GM12878 (cell line): ENCODE measurements at regions not wholly inside any gene's neighbourhood (a gene's known extent, or its start where the extent isn't known, plus 50 kb on each side); places are given as distances from the start of the nearest gene placed in this dataset.

ENCODE experiments used
- ATAC-seq: fragments of 200-7000 bp; cut with Tn5 transposase; 3 replicates; pipeline ENCODE4 v1.9.1; 2020; ENCODE audit warnings: mild to moderate bottlenecking, moderate library complexity
- BruUV-seq: library from RNA; stranded (reverse); fragments of 400-500 nt; replicated peaks from 2 replicates; lab custom pipeline; 2021; lab: Mats Ljungman, UMichigan
- CTCF ChIA-PET: fragments of 300-600 bp; sonication (Branson Sonifier 250); formaldehyde crosslinking; extraction: SDS; loops from one replicate; lab custom pipeline; 2021; ENCODE audit warnings: inconsistent platforms; lab: Yijun Ruan, JAX
- POLR2A ChIA-PET: fragments of 350-600 bp; formaldehyde crosslinking; extraction: SDS; loops from one replicate; lab custom pipeline; 2021; ENCODE audit warnings: inconsistent platforms; lab: Charles Lee
- RAD21 ChIA-PET: fragments of 300-600 bp; sonication (Branson Sonifier 250); formaldehyde crosslinking; loops from one replicate; lab custom pipeline; 2023; ENCODE audit warnings: antibody characterized with exemption; ENCODE audit not compliant: unreplicated experiment; lab: Charles Lee
- SMC1A ChIA-PET: fragments of 300-600 bp; sonication (Branson Sonifier 250); formaldehyde crosslinking; loops from one replicate; lab custom pipeline; 2023; ENCODE audit not compliant: unreplicated experiment, uncharacterized antibody; lab: Charles Lee
- DNase-seq: peaks from one replicate; pipeline ENCODE4 v3.0.0-alpha.2; 2011; ENCODE audit warnings: low read depth, low spot score
- FAIRE-seq: peaks from 3 replicates; lab custom pipeline; 2011; peaks lifted over from hg19 to GRCh38; lab: Jason Lieb, UNC
- H2AFZ ChIP-seq: 2 replicates; pipeline ENCODE4 v1.6.0; 2011; ENCODE audit warnings: low read depth, low read length, control low read depth; ENCODE audit not compliant: control insufficient read depth
- H3K27ac ChIP-seq: 2 replicates; pipeline ENCODE4 v1.5.1; 2011; ENCODE audit warnings: control low read depth; ENCODE audit not compliant: control insufficient read depth, insufficient read depth
- H3K27me3 ChIP-seq, 2 experiments: replicated peaks in 1 of 2; 2 replicates each; pipeline versions ENCODE4 v1.6.0 to v1.6.1; 2011; ENCODE audit warnings: low read length in 1 of 2; ENCODE audit not compliant: control insufficient read depth in 2 of 2, insufficient read depth in 2 of 2
- H3K36me3 ChIP-seq, 2 experiments: 2 replicates each; pipeline ENCODE4 v1.5.1; 2011; ENCODE audit warnings: low read length in 1 of 2; ENCODE audit not compliant: control insufficient read depth in 2 of 2, insufficient read depth in 2 of 2
- H3K4me1 ChIP-seq: 2 replicates; pipeline ENCODE4 v1.6.1; 2011; ENCODE audit warnings: mild to moderate bottlenecking, low read length, moderate library complexity, mixed read lengths; ENCODE audit not compliant: control insufficient read depth, insufficient read depth
- H3K4me2 ChIP-seq: 2 replicates; pipeline ENCODE4 v1.6.0; 2011; ENCODE audit warnings: control low read depth; ENCODE audit not compliant: control insufficient read depth, insufficient read depth
- H3K4me3 ChIP-seq: fragments of 200-600 bp; sonication (generic); 2 replicates; pipeline ENCODE4 v1.5.1; 2016
- H3K79me2 ChIP-seq: 2 replicates; pipeline ENCODE4 v1.6.0; 2011; ENCODE audit warnings: low read length; ENCODE audit not compliant: control insufficient read depth, insufficient read depth
- H3K9ac ChIP-seq: 2 replicates; pipeline ENCODE4 v1.8.0; 2011; ENCODE audit warnings: low read length, control low read depth, mixed read lengths; ENCODE audit not compliant: control insufficient read depth, insufficient read depth
- H3K9me3 ChIP-seq: replicated peaks from 3 replicates; pipeline ENCODE4 v1.5.1; 2011; ENCODE audit warnings: mild to moderate bottlenecking, low read length; ENCODE audit not compliant: control insufficient read depth, insufficient read depth
- H4K20me1 ChIP-seq: 2 replicates; pipeline ENCODE4 v1.6.0; 2011; ENCODE audit not compliant: control insufficient read depth, insufficient read depth
- BMI1 ChIP-seq: fragments of 450-650 bp; IDR thresholded peaks from 2 replicates; pipeline ENCODE4 v1.6.1; 2016; ENCODE audit warnings: mild to moderate bottlenecking, moderate library complexity, borderline replicate concordance
- CTCF ChIP-seq, 3 experiments: IDR thresholded peaks in 2 of 3; conservative IDR thresholded peaks in 1 of 3; 2 replicates each; pipeline ENCODE4 v1.5.1; 2011; ENCODE audit warnings: low read depth in 3 of 3, low read length in 3 of 3, mild to moderate bottlenecking in 3 of 3, control low read depth in 2 of 3, moderate library complexity in 2 of 3, inconsistent platforms in 1 of 3, mixed read lengths in 1 of 3; ENCODE audit not compliant: control insufficient read depth in 2 of 3, insufficient read depth in 1 of 3; ENCODE audit errors: extremely low read depth in 1 of 3
- FOS ChIP-seq: IDR thresholded peaks from 3 replicates; pipeline ENCODE4 v1.6.1; 2011; ENCODE audit warnings: borderline replicate concordance; ENCODE audit not compliant: insufficient read length; ENCODE audit errors: extremely low read depth
- IRF3 ChIP-seq: fragments of 450-650 bp; IDR thresholded peaks from 2 replicates; pipeline ENCODE4 v1.6.1; 2014; ENCODE audit warnings: mild to moderate bottlenecking
- IRF5 ChIP-seq: fragments of 450-650 bp; IDR thresholded peaks from 2 replicates; pipeline ENCODE4 v1.6.1; 2017; ENCODE audit warnings: borderline replicate concordance
- PAX5 ChIP-seq: IDR thresholded peaks from 2 replicates; pipeline ENCODE4 v1.6.1; 2011; ENCODE audit warnings: low read depth, low read length, borderline replicate concordance
- PBX3 ChIP-seq: IDR thresholded peaks from 2 replicates; pipeline ENCODE4 v1.6.1; 2011; ENCODE audit warnings: mild to moderate bottlenecking, low read depth, low read length, moderate library complexity; ENCODE audit not compliant: insufficient replicate concordance
- RAD21 ChIP-seq: IDR thresholded peaks from 2 replicates; pipeline ENCODE4 v1.6.1; 2011; ENCODE audit warnings: mild to moderate bottlenecking, low read depth, low read length, moderate library complexity; ENCODE audit not compliant: insufficient read depth
- RUNX3 ChIP-seq: IDR thresholded peaks from 2 replicates; pipeline ENCODE4 v1.6.1; 2012; ENCODE audit warnings: low read length, inconsistent platforms
- SMAD1 ChIP-seq: fragments of 450-650 bp; IDR thresholded peaks from 2 replicates; pipeline ENCODE4 v1.6.1; 2018; ENCODE audit warnings: mild to moderate bottlenecking, low read depth; ENCODE audit not compliant: partially characterized antibody
- WGBS: methylation state at CpG from one replicate; pipeline ENCODE4 v1.1.6; 2016; ENCODE audit warnings: low lambda C conversion rate; ENCODE audit not compliant: insufficient replicate concordance, insufficient coverage; ENCODE audit errors: missing lambda C conversion rate; 5-methylcytosine and 5-hydroxymethylcytosine counted together
- in situ Hi-C: fragments of 300-500 bp; cut with MboI; formaldehyde crosslinking; loops from 9 replicates; pipeline ENCODE4 v1.14.3; 2018; ENCODE audit warnings: mixed read lengths
- intact Hi-C: fragments of 100-400 bp; cut with micrococcal nuclease; formaldehyde crosslinking; loops from one replicate; pipeline ENCODE4 v1.14.2; 2022; ENCODE audit not compliant: unreplicated experiment

GRCh38 chr7:33807779-33808482 lies 97.4 kb upstream of the BMPER start:
- ChIA-PET CTCF (interaction anchor here (0.6 to 2.6 kb wide), 9 partner anchors 17 to 625 kb away, joined by 3 to 10 read pairs (median 4); no protein-coding TSS in a partner anchor), SMC1A (interaction anchor here (0.9 to 1.5 kb wide), 3 partner anchors 50 to 472 kb away, joined by 3 read pairs; no protein-coding TSS in a partner anchor), RAD21 (interaction anchor here (1.1 kb wide), 1 partner anchor 50 kb away, joined by 3 read pairs; no protein-coding TSS in a partner anchor), POLR2A (no interaction called here)
- Histone ChIP-seq H3K9me3 (no peaks in the 10 kb centered on the region), H3K4me3 (no peak overlapping the region), H3K36me3 (no peaks in the 10 kb centered on the region), H4K20me1 (no peaks in the 10 kb centered on the region), H3K79me2 (no peaks in the 10 kb centered on the region), H3K4me2 (no peak overlapping the region), H3K27ac (no peak overlapping the region), H2AFZ (no peak overlapping the region), H3K27me3 (no peaks in the 10 kb centered on the region), H3K4me1 (no peaks in the 10 kb centered on the region), H3K9ac (no peak overlapping the region)
- intact Hi-C loops = no loop called here
- 18% methylated on average over 10 of the region's 10 CpGs for WGBS
- ATAC-seq (peak; percentile 64; the same call in 2 of the 3 replicates), DNase-seq (no peak), FAIRE-seq (no peak)
- TF ChIP-seq RUNX3 (no peak), PAX5 (no peak), PBX3 (no peak), IRF5 (no peak), SMAD1 (no peak), RAD21 (peak; percentile 47; the same call in 1 of the 2 replicates), IRF3 (no peak), BMI1 (peak; percentile 48; the same call in 1 of the 2 replicates), CTCF (IDR thresholded peaks at IDR 0.05 in 2 of 3, conservative IDR thresholded peaks at IDR 0.05 in 1 of 3; ENCODE audit: control insufficient read depth in 2 of 3, extremely low read depth in 1 of 3, insufficient read depth in 1 of 3, low read depth in 3 of 3, low read length in 3 of 3) (peak; percentile 27 to 57 (median 53)), FOS (no peak)
- BruUV-seq = no TSS peak
- in situ Hi-C loops = no loop called here
